ENCODE measurements at regions not wholly inside any gene's neighbourhood (a gene's known extent, or its start where the extent isn't known, plus 50 kb on each side); places are given as distances from the start of the nearest gene placed in this dataset.

DNA sequence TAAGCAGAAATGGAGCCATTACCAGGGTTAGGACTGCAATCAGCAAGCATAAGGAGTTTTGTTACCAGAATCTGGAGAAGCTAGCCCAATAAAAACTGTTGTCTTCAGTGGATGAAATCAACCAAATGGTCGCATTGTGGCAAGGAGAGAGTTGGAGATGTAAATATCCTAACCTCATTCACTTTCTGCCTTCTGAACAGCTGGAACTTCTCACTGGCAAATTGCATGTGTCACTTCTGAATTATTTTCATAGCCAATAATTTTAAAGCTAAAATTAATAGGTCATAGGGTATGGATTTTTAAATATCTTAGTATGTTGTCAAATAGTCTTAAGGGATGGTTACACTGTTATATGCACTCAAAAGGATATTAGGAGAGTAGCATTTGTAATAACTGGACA is 121.6 kb downstream of the SUCNR1 start:
- TF ChIP-seq NRF1 (IDR thresholded peaks at IDR 0.05; ENCODE audit: low read depth, low read length) (no peak), EP300 (IDR thresholded peaks at IDR 0.05; ENCODE audit: borderline replicate concordance in 1 of 2, low read depth in 2 of 2, low read length in 2 of 2) (no peak), RAD21 (IDR thresholded peaks at IDR 0.05 in 1 of 2, conservative IDR thresholded peaks at IDR 0.05 in 1 of 2; ENCODE audit: low read depth in 2 of 2, low read length in 2 of 2) (no peak), POLR2A (IDR thresholded peaks at IDR 0.05; ENCODE audit: control extremely low read depth in 1 of 2, low read depth in 2 of 2, low read length in 2 of 2) (no peak), TAF1 (IDR thresholded peaks at IDR 0.05; ENCODE audit: low read depth, low read length) (no peak)
